HCT116 (cell line): ENCODE measurements at regions not wholly inside any gene's neighbourhood (a gene's known extent, or its start where the extent isn't known, plus 50 kb on each side); places are given as distances from the start of the nearest gene placed in this dataset.

Experiments used
- ATAC-seq: fragments of 200-7000 bp; cut with Tn5 transposase; 2 replicates; pipeline ENCODE4 v1.9.1; 2020; ENCODE audit warnings: mild to moderate bottlenecking, moderate library complexity
- BruUV-seq: library from RNA; stranded (reverse); fragments of 400-500 nt; replicated peaks from 2 replicates; lab custom pipeline; 2021; lab: Mats Ljungman, UMichigan
- CTCF ChIA-PET: fragments of 300-600 bp; sonication (Branson Sonifier 250); formaldehyde crosslinking; loops from one replicate; lab custom pipeline; 2021; ENCODE audit warnings: antibody characterized with exemption; lab: Charles Lee
- POLR2A ChIA-PET: fragments of 300-600, 350-600 bp; sonication (Branson Sonifier 250); formaldehyde crosslinking; loops from one replicate; lab custom pipeline; 2021; ENCODE audit warnings: antibody characterized with exemption; lab: Charles Lee
- RAD21 ChIA-PET, 2 experiments: fragments of 300-600 bp; sonication (Branson Sonifier 250); formaldehyde crosslinking; loops; one replicate each; lab custom pipeline; 2023; ENCODE audit warnings: low total read pairs in 2 of 2; ENCODE audit not compliant: uncharacterized antibody in 2 of 2, unreplicated experiment in 2 of 2, low non-redundant PET in 1 of 2; lab: Charles Lee
- DNase-seq: peaks from one replicate; pipeline ENCODE4 v3.0.0-alpha.2; 2010; ENCODE audit warnings: low read depth, low spot score
- H2AFZ ChIP-seq: fragments of 200-600 bp; shearing (Covaris generic), sonication (generic); 2 replicates; pipeline ENCODE4 v1.6.1; 2017; ENCODE audit warnings: low read depth, mixed run types, mixed read lengths, antibody characterized with exemption, low read length; ENCODE audit not compliant: poor library complexity, severe bottlenecking
- H3K27ac ChIP-seq: 2 replicates; pipeline ENCODE4 v1.5.1; 2012; ENCODE audit warnings: low read depth, low read length
- H3K27me3 ChIP-seq: fragments of 200-600 bp; sonication (generic); 2 replicates; pipeline ENCODE4 v1.6.1; 2016; ENCODE audit warnings: mixed run types, low read length, mixed read lengths; ENCODE audit not compliant: insufficient read depth
- H3K36me3 ChIP-seq, 2 experiments: fragments of 200-500 bp in 1 of 2; fragments of 200-600 bp in 1 of 2; sonication (Bioruptor generic) in 1 of 2; sonication (generic) in 1 of 2; 2 replicates each; pipeline versions ENCODE4 v1.5.1 to v1.6.1; 2014 to 2016; ENCODE audit warnings: low read length in 2 of 2, inconsistent platforms in 1 of 2, mixed read lengths in 1 of 2, mixed run types in 1 of 2; ENCODE audit not compliant: insufficient read depth in 2 of 2, control insufficient read depth in 1 of 2
- H3K4me1 ChIP-seq, 2 experiments: fragments of 200-600 bp in 1 of 2; sonication (generic) in 1 of 2; 2 replicates each; pipeline versions ENCODE4 v1.5.1 to v1.6.1; 2012 to 2017; ENCODE audit warnings: low read length in 2 of 2, inconsistent platforms in 1 of 2, mild to moderate bottlenecking in 1 of 2, mixed read lengths in 1 of 2, mixed run types in 1 of 2, moderate library complexity in 1 of 2; ENCODE audit not compliant: insufficient read depth in 2 of 2, control insufficient read depth in 1 of 2
- H3K4me2 ChIP-seq: fragments of 200-600 bp; sonication (generic); 2 replicates; pipeline ENCODE4 v1.6.1; 2017; ENCODE audit warnings: mixed run types, low read length, mixed read lengths
- H3K4me3 ChIP-seq, 2 experiments: fragments of 200-600 bp in 1 of 2; sonication (generic) in 1 of 2; replicated peaks in 1 of 2; 2 replicates each; pipeline ENCODE4 v1.5.1; 2011 to 2016; ENCODE audit warnings: low read length in 2 of 2, control low read depth in 1 of 2, low read depth in 1 of 2, mild to moderate bottlenecking in 1 of 2, mixed read lengths in 1 of 2, mixed run types in 1 of 2
- H3K79me2 ChIP-seq: fragments of 200-600 bp; sonication (generic); 2 replicates; pipeline ENCODE4 v1.6.1; 2017; ENCODE audit warnings: mild to moderate bottlenecking, mixed run types, low read length, moderate library complexity, mixed read lengths; ENCODE audit not compliant: insufficient read depth
- H3K9ac ChIP-seq: fragments of 200-600 bp; sonication (generic); 2 replicates; pipeline ENCODE4 v1.6.1; 2016; ENCODE audit warnings: low read length, mixed read lengths
- H3K9me2 ChIP-seq: fragments of 200-600 bp; sonication (generic), shearing (Covaris generic); 2 replicates; pipeline ENCODE4 v1.6.1; 2017; ENCODE audit warnings: mixed run types, mild to moderate bottlenecking, moderate library complexity; ENCODE audit not compliant: insufficient read depth
- H3K9me3 ChIP-seq, 2 experiments: fragments of 200-500 bp in 1 of 2; fragments of 200-600 bp in 1 of 2; sonication (Bioruptor generic) in 1 of 2; sonication (generic) in 1 of 2; 2 replicates each; pipeline ENCODE4 v1.6.1; 2014 to 2017; ENCODE audit warnings: low read length in 2 of 2, mixed read lengths in 2 of 2, inconsistent platforms in 1 of 2, low read depth in 1 of 2, mild to moderate bottlenecking in 1 of 2, mixed run types in 1 of 2, moderate library complexity in 1 of 2; ENCODE audit not compliant: control insufficient read depth in 1 of 2, insufficient read depth in 1 of 2
- H4K20me1 ChIP-seq: fragments of 200-600 bp; sonication (generic), shearing (Covaris generic); 2 replicates; pipeline ENCODE4 v1.6.1; 2017; ENCODE audit warnings: mixed run types, mild to moderate bottlenecking, moderate library complexity; ENCODE audit not compliant: insufficient read depth
- ELF1 ChIP-seq: IDR thresholded peaks from 2 replicates; pipeline ENCODE4 v1.6.1; 2012; ENCODE audit warnings: low read depth, borderline replicate concordance
- REST ChIP-seq: IDR thresholded peaks from 2 replicates; pipeline ENCODE4 v1.6.1; 2012; ENCODE audit warnings: low read depth
- intact Hi-C: fragments of 100-400 bp; cut with micrococcal nuclease; formaldehyde crosslinking; loops from 2 replicates; pipeline ENCODE4 v1.10.0; 2022

GRCh38 chr4:8671712-8672290 is 79.2 kb downstream of the CPZ start:
- DNase-seq, result no peak
- H3K27me3 ChIP-seq, result peaks cover 77% of the 10 kb centered on the region
- H3K79me2 ChIP-seq, result no peaks in the 10 kb centered on the region
- no peaks in the 10 kb centered on the region for H4K20me1 ChIP-seq
- no peak overlapping the region for H3K4me3 ChIP-seq
- TF ChIP-seq ELF1 (no peak), REST (peak; percentile 5; the same call in 1 of the 2 replicates)
- TF ChIP-seq, all 23 proteins: peak for 1
- Histone ChIP-seq H3K27ac (no peak overlapping the region), H2AFZ (no peak overlapping the region), H3K4me1 (no peaks in the 10 kb centered on the region), H3K9me3 (no peaks in the 10 kb centered on the region), H3K9ac (no peak overlapping the region), H3K9me2 (no peaks in the 10 kb centered on the region), H3K36me3 (no peaks in the 10 kb centered on the region), H3K4me2 (no peak overlapping the region)
- ATAC-seq, result no peak
- ChIA-PET RAD21 (no interaction called here), POLR2A (no interaction called here), CTCF (no interaction called here)
- no TSS peak for BruUV-seq
- intact Hi-C loops, result no loop called here
